ENCODE measurements at regions not wholly inside any gene's neighbourhood (a gene's known extent, or its start where the extent isn't known, plus 50 kb on each side); places are given as distances from the start of the nearest gene placed in this dataset.

GRCh38 chrX:23276475-23276874, 58.2 kb upstream of the PTCHD1 start:
- Histone ChIP-seq H3K4me3 (ENCODE audit: low read depth, low read length, poor library complexity, severe bottlenecking) (no peak overlapping the region), H3K4me1 (ENCODE audit: insufficient read depth, low read length, severe bottlenecking) (no peaks in the 10 kb centered on the region), H3K79me2 (ENCODE audit: insufficient read depth, low read length) (no peaks in the 10 kb centered on the region), H3K4me2 (ENCODE audit: low read length) (no peak overlapping the region), H4K20me1 (ENCODE audit: insufficient read depth, low read length) (no peaks in the 10 kb centered on the region), H3K9ac (ENCODE audit: low read length) (no peak overlapping the region), H3K36me3 (ENCODE audit: insufficient read depth, low read length) (no peaks in the 10 kb centered on the region), H3K27me3 (ENCODE audit: insufficient read depth, low read length) (no peaks in the 10 kb centered on the region), H3K9me2 (ENCODE audit: low read depth, low read length) (no peaks in the 10 kb centered on the region), H3F3A (ENCODE audit: insufficient read depth, low read length) (no peaks in the 10 kb centered on the region), H3K9me3 (ENCODE audit: low read length) (no peaks in the 10 kb centered on the region), H3K27ac (ENCODE audit: low read depth, low read length, poor library complexity, severe bottlenecking) (no peak overlapping the region), H2AFZ (ENCODE audit: low read length) (no peak overlapping the region)
- TF ChIP-seq CTCF (IDR thresholded peaks at IDR 0.05; ENCODE audit: low read length) = no peak
- no peak for TF ChIP-seq EZH2 (IDR thresholded peaks at IDR 0.05; ENCODE audit: borderline replicate concordance, low read length)

All from OCI-LY1 (cell line).